IMR-90 (cell line): ENCODE measurements at regions not wholly inside any gene's neighbourhood (a gene's known extent, or its start where the extent isn't known, plus 50 kb on each side); places are given as distances from the start of the nearest gene placed in this dataset.
A peak's percentile ranks its signal among the peaks of the same experiment; 100 is the strongest.

Source experiments
- ATAC-seq: fragments of 200-7000 bp; cut with Tn5 transposase; 2 replicates; pipeline ENCODE4 v1.9.1; 2020; ENCODE audit warnings: low read depth, mild to moderate bottlenecking, moderate library complexity
- BruUV-seq: library from RNA; stranded (reverse); fragments of 400-500 nt; replicated peaks from 2 replicates; lab custom pipeline; 2021; lab: Mats Ljungman, UMichigan
- CTCF ChIA-PET: fragments of 300-600 bp; formaldehyde crosslinking; extraction: SDS; loops from one replicate; lab custom pipeline; 2021; ENCODE audit warnings: antibody characterized with exemption; lab: Yijun Ruan, JAX
- POLR2A ChIA-PET: fragments of 300-600 bp; sonication (Branson Sonifier 250); formaldehyde crosslinking; loops from one replicate; lab custom pipeline; 2022; ENCODE audit warnings: antibody characterized with exemption; ENCODE audit not compliant: unreplicated experiment; lab: Charles Lee
- DNase-seq: peaks from one replicate; pipeline ENCODE4 v3.0.0; 2013
- H2AFZ ChIP-seq: replicated peaks from 2 replicates; pipeline ENCODE3; 2013; ENCODE audit warnings: low read length, mild to moderate bottlenecking; ENCODE audit not compliant: poor library complexity
- H2AK5ac ChIP-seq: 2 replicates; pipeline ENCODE4 v1.6.1; 2013; ENCODE audit warnings: low read depth, low read length, inconsistent platforms
- H2AK9ac ChIP-seq: replicated peaks from 2 replicates; pipeline ENCODE3; 2013; ENCODE audit warnings: mild to moderate bottlenecking, low read depth, low read length, moderate library complexity; ENCODE audit not compliant: poor library complexity
- H2BK120ac ChIP-seq: 2 replicates; pipeline ENCODE4 v1.6.1; 2013; ENCODE audit warnings: low read depth, low read length, inconsistent platforms
- H2BK15ac ChIP-seq: 3 replicates; pipeline ENCODE4 v1.6.1; 2013; ENCODE audit warnings: low read depth, low read length, inconsistent platforms
- H2BK20ac ChIP-seq: 2 replicates; pipeline ENCODE4 v1.6.1; 2013; ENCODE audit warnings: low read depth, mild to moderate bottlenecking, inconsistent platforms, low read length, moderate library complexity
- H2BK5ac ChIP-seq: 2 replicates; pipeline ENCODE4 v1.6.1; 2013; ENCODE audit warnings: mild to moderate bottlenecking, low read depth, low read length, inconsistent platforms; ENCODE audit not compliant: poor library complexity, severe bottlenecking
- H3K14ac ChIP-seq: replicated peaks from 2 replicates; pipeline ENCODE4 v1.6.1; 2013; ENCODE audit warnings: low read depth, low read length, inconsistent platforms
- H3K18ac ChIP-seq: 2 replicates; pipeline ENCODE4 v1.6.1; 2013; ENCODE audit warnings: low read depth, low read length, control low read depth
- H3K23ac ChIP-seq: 2 replicates; pipeline ENCODE4 v1.6.1; 2013; ENCODE audit warnings: low read depth, low read length, inconsistent platforms
- H3K27ac ChIP-seq: 2 replicates; pipeline ENCODE4 v1.5.1; 2013; ENCODE audit warnings: mild to moderate bottlenecking, control low read depth, low read length; ENCODE audit not compliant: insufficient read depth
- H3K27me3 ChIP-seq: 2 replicates; pipeline ENCODE4 v1.6.1; 2013; ENCODE audit warnings: low read length; ENCODE audit not compliant: control insufficient read depth, insufficient read depth
- H3K36me3 ChIP-seq: 2 replicates; pipeline ENCODE4 v1.6.1; 2013; ENCODE audit warnings: low read length, mixed read lengths; ENCODE audit not compliant: control insufficient read depth, insufficient read depth
- H3K4ac ChIP-seq: 2 replicates; pipeline ENCODE4 v1.6.1; 2013; ENCODE audit warnings: low read depth, low read length, inconsistent platforms
- H3K4me1 ChIP-seq: 2 replicates; pipeline ENCODE4 v1.6.1; 2013; ENCODE audit warnings: low read length, mixed read lengths; ENCODE audit not compliant: control insufficient read depth, insufficient read depth
- H3K4me2 ChIP-seq: 2 replicates; pipeline ENCODE4 v1.6.1; 2013; ENCODE audit warnings: low read depth, mild to moderate bottlenecking, control low read depth, low read length, moderate library complexity
- H3K4me3 ChIP-seq: 2 replicates; pipeline ENCODE4 v1.5.1; 2013; ENCODE audit warnings: low read depth, mild to moderate bottlenecking, control low read depth, low read length, moderate library complexity; ENCODE audit not compliant: insufficient read depth
- H3K56ac ChIP-seq: 2 replicates; pipeline ENCODE4 v1.6.1; 2013; ENCODE audit warnings: low read length, inconsistent platforms; ENCODE audit not compliant: insufficient read depth; ENCODE audit errors: extremely low read depth
- H3K79me1 ChIP-seq, 2 experiments: 2 replicates each; pipeline ENCODE4 v1.6.1; 2013; ENCODE audit warnings: low read length in 2 of 2, inconsistent platforms in 1 of 2, low read depth in 1 of 2
- H3K9ac ChIP-seq: 2 replicates; pipeline ENCODE4 v1.6.1; 2013; ENCODE audit warnings: low read depth, low read length, control low read depth
- H3K9me1 ChIP-seq: 2 replicates; pipeline ENCODE4 v1.6.1; 2013; ENCODE audit warnings: low read length, inconsistent platforms; ENCODE audit not compliant: insufficient read depth
- H3K9me3 ChIP-seq: 2 replicates; pipeline ENCODE4 v1.6.1; 2013; ENCODE audit warnings: low read length; ENCODE audit not compliant: control insufficient read depth, insufficient read depth
- H4K20me1 ChIP-seq: 2 replicates; pipeline ENCODE4 v1.6.1; 2013; ENCODE audit warnings: low read length, inconsistent platforms; ENCODE audit not compliant: insufficient read depth
- H4K5ac ChIP-seq: 2 replicates; pipeline ENCODE4 v1.6.1; 2013; ENCODE audit warnings: mild to moderate bottlenecking, low read depth, low read length, control low read depth
- H4K8ac ChIP-seq, 2 experiments: 2 replicates each; pipeline ENCODE4 v1.6.1; 2013; ENCODE audit warnings: low read depth in 2 of 2, low read length in 2 of 2, control low read depth in 1 of 2, inconsistent platforms in 1 of 2
- H4K91ac ChIP-seq: 2 replicates; pipeline ENCODE4 v1.6.1; 2013; ENCODE audit warnings: low read depth, low read length, inconsistent platforms; ENCODE audit not compliant: insufficient read depth
- BHLHE40 ChIP-seq: fragments of 150-350 bp; IDR thresholded peaks from 2 replicates; pipeline ENCODE4 v1.6.1; 2016; ENCODE audit warnings: mild to moderate bottlenecking, low read depth, low read length
- CEBPB ChIP-seq: IDR thresholded peaks from 2 replicates; pipeline ENCODE4 v1.6.1; 2012; ENCODE audit warnings: low read depth, low read length, improper control_type of control experiment
- CHD1 ChIP-seq: IDR thresholded peaks from 2 replicates; pipeline ENCODE4 v1.6.1; 2012; ENCODE audit warnings: low read depth, low read length, improper control_type of control experiment
- FOS ChIP-seq: fragments of 150-350 bp; IDR thresholded peaks from 2 replicates; pipeline ENCODE4 v1.6.1; 2016; ENCODE audit warnings: low read depth, low read length
- MAFK ChIP-seq: IDR thresholded peaks from 2 replicates; pipeline ENCODE4 v1.6.1; 2012; ENCODE audit warnings: low read depth, low read length, improper control_type of control experiment
- MAZ ChIP-seq: IDR thresholded peaks from 2 replicates; pipeline ENCODE4 v1.6.1; 2012; ENCODE audit warnings: low read depth, mild to moderate bottlenecking, low read length, improper control_type of control experiment, moderate library complexity, borderline replicate concordance
- MXI1 ChIP-seq: IDR thresholded peaks from 2 replicates; pipeline ENCODE4 v1.6.1; 2012; ENCODE audit warnings: low read depth, mild to moderate bottlenecking, low read length, moderate library complexity, borderline replicate concordance
- NFE2L2 ChIP-seq: fragments of 150-350 bp; IDR thresholded peaks from 2 replicates; pipeline ENCODE4 v1.6.1; 2016; ENCODE audit warnings: low read depth, mild to moderate bottlenecking, low read length
- POLR2A ChIP-seq: IDR thresholded peaks from 2 replicates; pipeline ENCODE4 v1.6.1; 2012; ENCODE audit warnings: mild to moderate bottlenecking, low read depth, low read length
- RAD21 ChIP-seq: IDR thresholded peaks from 2 replicates; pipeline ENCODE4 v1.6.1; 2012; ENCODE audit warnings: low read length, improper control_type of control experiment
- RCOR1 ChIP-seq: IDR thresholded peaks from 2 replicates; pipeline ENCODE4 v1.6.1; 2012; ENCODE audit warnings: mild to moderate bottlenecking, low read length, improper control_type of control experiment; ENCODE audit not compliant: insufficient replicate concordance
- RFX5 ChIP-seq: IDR thresholded peaks from 2 replicates; pipeline ENCODE4 v1.8.0; 2012; ENCODE audit warnings: low read depth, mild to moderate bottlenecking, low read length, moderate library complexity
- SMC3 ChIP-seq: fragments of 150-350 bp; IDR thresholded peaks from 2 replicates; pipeline ENCODE4 v1.6.1; 2016; ENCODE audit warnings: low read depth, mild to moderate bottlenecking, antibody characterized with exemption, low read length, moderate library complexity
- WGBS, 2 experiments: methylation state at CpG; one replicate each; pipeline versions ENCODE4 v1.1.5 to v1.1.7; 2013; ENCODE audit warnings: missing lambda C conversion rate in 2 of 2; ENCODE audit not compliant: insufficient read length in 1 of 2; ENCODE audit errors: extremely low coverage in 2 of 2; 5-methylcytosine and 5-hydroxymethylcytosine counted together
- dilution Hi-C: fragments of 300-500 bp; cut with HindIII; formaldehyde crosslinking; loops from one replicate; pipeline ENCODE4 v1.14.3; 2018; ENCODE audit warnings: low sequenced_read_pairs; ENCODE audit not compliant: unreplicated experiment
- in situ Hi-C: fragments of 300-500 bp; cut with MboI; formaldehyde crosslinking; loops from 3 replicates; pipeline ENCODE4 v1.14.3; 2019; ENCODE audit warnings: low sequenced_read_pairs, inconsistent platforms, mixed read lengths
- intact Hi-C: fragments of 100-400 bp; cut with micrococcal nuclease; formaldehyde crosslinking; loops from 2 replicates; pipeline ENCODE4 v1.10.0; 2022
- TF ChIP-seq, protein P1 (sequence below): fragments of 150-350 bp; IDR thresholded peaks from 2 replicates; pipeline ENCODE4 v1.6.1; 2017; ENCODE audit warnings: mild to moderate bottlenecking, antibody characterized with exemption, low read length, low read depth
- TF ChIP-seq, protein P2 (sequence below): fragments of 150-350 bp; IDR thresholded peaks from 2 replicates; pipeline ENCODE4 v1.6.1; 2016; ENCODE audit warnings: low read depth, mild to moderate bottlenecking, low read length, moderate library complexity, borderline replicate concordance
- TF ChIP-seq, protein P3 (sequence below): conservative IDR thresholded peaks from 2 replicates; pipeline ENCODE4 v1.5.1; 2012; ENCODE audit warnings: mild to moderate bottlenecking, low read depth, low read length, improper control_type of control experiment

DNA sequence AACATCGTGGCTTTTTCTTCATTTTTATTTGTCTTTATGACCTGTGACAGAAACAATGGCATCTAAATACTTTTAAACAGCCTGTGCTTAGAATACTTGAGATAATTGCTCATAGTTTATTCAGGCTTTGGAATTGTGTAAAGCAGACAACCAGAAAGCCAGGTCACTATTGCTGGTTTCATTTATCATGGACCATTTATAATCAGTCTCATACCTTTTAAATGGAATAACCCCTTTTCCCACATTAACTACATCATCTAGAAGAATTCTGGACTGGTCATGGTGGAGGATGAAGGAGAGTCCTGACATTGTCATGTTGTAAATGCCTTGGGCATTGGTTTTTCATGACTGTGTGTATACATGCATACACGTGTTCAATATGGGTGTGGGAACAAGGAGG lies 661.5 kb downstream of the EPM2A start:
- Histone ChIP-seq H3K18ac (peak overlapping the region; percentile 77; the same call in 1 of the 2 replicates), H2AK9ac (no peak overlapping the region), H3K4me2 (no peak overlapping the region; the same call in 1 of the 2 replicates), H3K14ac (no peak overlapping the region), H3K9me1 (peaks cover 12% of the 10 kb centered on the region), H2BK120ac (peak overlapping the region; percentile 3), H4K5ac (peak overlapping the region; percentile 92; the same call in 1 of the 2 replicates), H2BK5ac (peak overlapping the region; percentile 92), H2AFZ (no peak overlapping the region), H3K56ac (no peak overlapping the region), H4K8ac (0 out of 4 replicates have a peak overlapping the region, but pooled peaks of 1 of the 2 experiments have one; percentile 10), H3K36me3 (no peaks in the 10 kb centered on the region), H4K91ac (no peak overlapping the region), H3K27ac (no peak overlapping the region), H3K4ac (no peak overlapping the region), H3K27me3 (no peaks in the 10 kb centered on the region), H3K4me3 (no peak overlapping the region), H3K9ac (no peak overlapping the region), H2AK5ac (peak overlapping the region; percentile 78), H2BK20ac (no peak overlapping the region), H3K79me1 (no peaks in the 10 kb centered on the region), H3K4me1 (peaks cover 14% of the 10 kb centered on the region), H2BK15ac (peak overlapping the region; percentile 32; the same call in 1 of the 3 replicates), H3K9me3 (no peaks in the 10 kb centered on the region), H4K20me1 (no peaks in the 10 kb centered on the region), H3K23ac (no peak overlapping the region)
- DNase-seq, result peak; percentile 49
- ChIA-PET POLR2A (no interaction called here), CTCF (no interaction called here)
- intact Hi-C loops, result no loop called here
- WGBS, 2 experiments, result 83% methylated on average over 1 of the region's 2 CpGs; no CpG with 5 or more reads in 1 of the 2 experiments
- dilution Hi-C loops, result no loop called here
- TF ChIP-seq MAFK (no peak), RCOR1 (no peak), MAZ (no peak), FOS (no peak), NFE2L2 (no peak), CHD1 (no peak), CEBPB (no peak), RAD21 (no peak), MXI1 (no peak), SMC3 (no peak), RFX5 (no peak), POLR2A (no peak), BHLHE40 (no peak)
- TF ChIP-seq, protein P1, sequence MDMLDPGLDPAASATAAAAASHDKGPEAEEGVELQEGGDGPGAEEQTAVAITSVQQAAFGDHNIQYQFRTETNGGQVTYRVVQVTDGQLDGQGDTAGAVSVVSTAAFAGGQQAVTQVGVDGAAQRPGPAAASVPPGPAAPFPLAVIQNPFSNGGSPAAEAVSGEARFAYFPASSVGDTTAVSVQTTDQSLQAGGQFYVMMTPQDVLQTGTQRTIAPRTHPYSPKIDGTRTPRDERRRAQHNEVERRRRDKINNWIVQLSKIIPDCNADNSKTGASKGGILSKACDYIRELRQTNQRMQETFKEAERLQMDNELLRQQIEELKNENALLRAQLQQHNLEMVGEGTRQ, result no peak
- TF ChIP-seq, protein P2, sequence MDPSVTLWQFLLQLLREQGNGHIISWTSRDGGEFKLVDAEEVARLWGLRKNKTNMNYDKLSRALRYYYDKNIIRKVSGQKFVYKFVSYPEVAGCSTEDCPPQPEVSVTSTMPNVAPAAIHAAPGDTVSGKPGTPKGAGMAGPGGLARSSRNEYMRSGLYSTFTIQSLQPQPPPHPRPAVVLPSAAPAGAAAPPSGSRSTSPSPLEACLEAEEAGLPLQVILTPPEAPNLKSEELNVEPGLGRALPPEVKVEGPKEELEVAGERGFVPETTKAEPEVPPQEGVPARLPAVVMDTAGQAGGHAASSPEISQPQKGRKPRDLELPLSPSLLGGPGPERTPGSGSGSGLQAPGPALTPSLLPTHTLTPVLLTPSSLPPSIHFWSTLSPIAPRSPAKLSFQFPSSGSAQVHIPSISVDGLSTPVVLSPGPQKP, result no peak
- TF ChIP-seq, protein P3, sequence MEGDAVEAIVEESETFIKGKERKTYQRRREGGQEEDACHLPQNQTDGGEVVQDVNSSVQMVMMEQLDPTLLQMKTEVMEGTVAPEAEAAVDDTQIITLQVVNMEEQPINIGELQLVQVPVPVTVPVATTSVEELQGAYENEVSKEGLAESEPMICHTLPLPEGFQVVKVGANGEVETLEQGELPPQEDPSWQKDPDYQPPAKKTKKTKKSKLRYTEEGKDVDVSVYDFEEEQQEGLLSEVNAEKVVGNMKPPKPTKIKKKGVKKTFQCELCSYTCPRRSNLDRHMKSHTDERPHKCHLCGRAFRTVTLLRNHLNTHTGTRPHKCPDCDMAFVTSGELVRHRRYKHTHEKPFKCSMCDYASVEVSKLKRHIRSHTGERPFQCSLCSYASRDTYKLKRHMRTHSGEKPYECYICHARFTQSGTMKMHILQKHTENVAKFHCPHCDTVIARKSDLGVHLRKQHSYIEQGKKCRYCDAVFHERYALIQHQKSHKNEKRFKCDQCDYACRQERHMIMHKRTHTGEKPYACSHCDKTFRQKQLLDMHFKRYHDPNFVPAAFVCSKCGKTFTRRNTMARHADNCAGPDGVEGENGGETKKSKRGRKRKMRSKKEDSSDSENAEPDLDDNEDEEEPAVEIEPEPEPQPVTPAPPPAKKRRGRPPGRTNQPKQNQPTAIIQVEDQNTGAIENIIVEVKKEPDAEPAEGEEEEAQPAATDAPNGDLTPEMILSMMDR, result no peak
- no TSS peak for BruUV-seq
- ATAC-seq, result no peak
- in situ Hi-C loops, result no loop called here
